ENCODE measurements at regions not wholly inside any gene's neighbourhood (a gene's known extent, or its start where the extent isn't known, plus 50 kb on each side); places are given as distances from the start of the nearest gene placed in this dataset.
"Not testable (repeated sequence)": the region's sequence is repeated elsewhere in the genome, so short reads cannot be mapped to it uniquely, and the experiment has no call there.

- DNase-seq: no peak
- Histone ChIP-seq H3K4me3 (ENCODE audit: insufficient read depth, low read depth, low read length, poor library complexity, severe bottlenecking) (no peak overlapping the region), H3K27me3 (replicated peaks; ENCODE audit: control insufficient read depth, insufficient read depth, low read length, poor library complexity, severe bottlenecking) (no peaks in the 10 kb centered on the region), H3K27ac (ENCODE audit: insufficient read depth, low read length, poor library complexity, severe bottlenecking) (no peak overlapping the region), H3K36me3 (ENCODE audit: control insufficient read depth, insufficient read depth, low read length) (no peaks in the 10 kb centered on the region), H3K9me3 (ENCODE audit: control insufficient read depth, low read length) (no peaks in the 10 kb centered on the region), H3K4me1 (ENCODE audit: control insufficient read depth, insufficient read depth, low read length, poor library complexity, severe bottlenecking) (peaks cover 16% of the 10 kb centered on the region)
These were observed 58.4 kb upstream of the ATP1B1 start for GRCh38 chr1:169048043-169048442.

GRCh38 chr1:169049258-169049938 is 57.1 kb upstream of the ATP1B1 start:
- DNase-seq: no peak
- no peaks in the 10 kb centered on the region for H3K27me3 ChIP-seq (replicated peaks; ENCODE audit: control insufficient read depth, insufficient read depth, low read length, poor library complexity, severe bottlenecking)
- no peaks in the 10 kb centered on the region for H3K36me3 ChIP-seq (ENCODE audit: control insufficient read depth, insufficient read depth, low read length)
- peaks cover 9% of the 10 kb centered on the region for H3K4me1 ChIP-seq (ENCODE audit: control insufficient read depth, insufficient read depth, low read length, poor library complexity, severe bottlenecking)
- H3K9me3 ChIP-seq (ENCODE audit: control insufficient read depth, low read length): no peaks in the 10 kb centered on the region
- H3K4me3 ChIP-seq (ENCODE audit: insufficient read depth, low read depth, low read length, poor library complexity, severe bottlenecking): no peak overlapping the region
- H3K27ac ChIP-seq (ENCODE audit: insufficient read depth, low read length, poor library complexity, severe bottlenecking): no peak overlapping the region

- no peak overlapping the region for H3K4me3 ChIP-seq (ENCODE audit: insufficient read depth, low read depth, low read length, poor library complexity, severe bottlenecking)
These were observed 55.3 kb upstream of the ATP1B1 start for GRCh38 chr1:169051171-169051570.

GRCh38 chr1:169052171-169052570 is 54.3 kb upstream of the ATP1B1 start:
- not testable (repeated sequence) for H3K27ac ChIP-seq (ENCODE audit: insufficient read depth, low read length, poor library complexity, severe bottlenecking); H3K27me3 ChIP-seq (replicated peaks; ENCODE audit: control insufficient read depth, insufficient read depth, low read length, poor library complexity, severe bottlenecking); H3K4me3 ChIP-seq (ENCODE audit: insufficient read depth, low read depth, low read length, poor library complexity, severe bottlenecking); H3K9me3 ChIP-seq (ENCODE audit: control insufficient read depth, low read length); H3K36me3 ChIP-seq (ENCODE audit: control insufficient read depth, insufficient read depth, low read length); H3K4me1 ChIP-seq (ENCODE audit: control insufficient read depth, insufficient read depth, low read length, poor library complexity, severe bottlenecking); DNase-seq

More at GRCh38 chr1:169051171-169051570, 55.3 kb upstream of the ATP1B1 start:
- no peak overlapping the region for H3K27ac ChIP-seq (ENCODE audit: insufficient read depth, low read length, poor library complexity, severe bottlenecking)
- H3K36me3 ChIP-seq (ENCODE audit: control insufficient read depth, insufficient read depth, low read length): no peaks in the 10 kb centered on the region
- H3K4me1 ChIP-seq (ENCODE audit: control insufficient read depth, insufficient read depth, low read length, poor library complexity, severe bottlenecking): no peaks in the 10 kb centered on the region
- DNase-seq: no peak
- no peaks in the 10 kb centered on the region for H3K27me3 ChIP-seq (replicated peaks; ENCODE audit: control insufficient read depth, insufficient read depth, low read length, poor library complexity, severe bottlenecking)
- H3K9me3 ChIP-seq (ENCODE audit: control insufficient read depth, low read length): no peaks in the 10 kb centered on the region

- Histone ChIP-seq H3K27me3 (replicated peaks; ENCODE audit: control insufficient read depth, insufficient read depth, low read length, poor library complexity, severe bottlenecking) (no peaks in the 10 kb centered on the region), H3K4me3 (ENCODE audit: insufficient read depth, low read depth, low read length, poor library complexity, severe bottlenecking) (no peak overlapping the region), H3K36me3 (ENCODE audit: control insufficient read depth, insufficient read depth, low read length) (no peaks in the 10 kb centered on the region), H3K4me1 (ENCODE audit: control insufficient read depth, insufficient read depth, low read length, poor library complexity, severe bottlenecking) (no peaks in the 10 kb centered on the region), H3K27ac (ENCODE audit: insufficient read depth, low read length, poor library complexity, severe bottlenecking) (no peak overlapping the region), H3K9me3 (ENCODE audit: control insufficient read depth, low read length) (no peaks in the 10 kb centered on the region)
- DNase-seq: no peak
These were observed 53.8 kb upstream of the ATP1B1 start for GRCh38 chr1:169052727-169053126.

GRCh38 chr1:169053196-169053595 is 53.3 kb upstream of the ATP1B1 start:
- H3K4me3 ChIP-seq (ENCODE audit: insufficient read depth, low read depth, low read length, poor library complexity, severe bottlenecking): no peak overlapping the region
- no peak overlapping the region for H3K27ac ChIP-seq (ENCODE audit: insufficient read depth, low read length, poor library complexity, severe bottlenecking)
- no peaks in the 10 kb centered on the region for H3K4me1 ChIP-seq (ENCODE audit: control insufficient read depth, insufficient read depth, low read length, poor library complexity, severe bottlenecking)
- H3K27me3 ChIP-seq (replicated peaks; ENCODE audit: control insufficient read depth, insufficient read depth, low read length, poor library complexity, severe bottlenecking): no peaks in the 10 kb centered on the region
- no peaks in the 10 kb centered on the region for H3K9me3 ChIP-seq (ENCODE audit: control insufficient read depth, low read length)
- no peaks in the 10 kb centered on the region for H3K36me3 ChIP-seq (ENCODE audit: control insufficient read depth, insufficient read depth, low read length)
- no peak for DNase-seq
